ENCODE measurements at regions not wholly inside any gene's neighbourhood (a gene's known extent, or its start where the extent isn't known, plus 50 kb on each side); places are given as distances from the start of the nearest gene placed in this dataset.

DNA sequence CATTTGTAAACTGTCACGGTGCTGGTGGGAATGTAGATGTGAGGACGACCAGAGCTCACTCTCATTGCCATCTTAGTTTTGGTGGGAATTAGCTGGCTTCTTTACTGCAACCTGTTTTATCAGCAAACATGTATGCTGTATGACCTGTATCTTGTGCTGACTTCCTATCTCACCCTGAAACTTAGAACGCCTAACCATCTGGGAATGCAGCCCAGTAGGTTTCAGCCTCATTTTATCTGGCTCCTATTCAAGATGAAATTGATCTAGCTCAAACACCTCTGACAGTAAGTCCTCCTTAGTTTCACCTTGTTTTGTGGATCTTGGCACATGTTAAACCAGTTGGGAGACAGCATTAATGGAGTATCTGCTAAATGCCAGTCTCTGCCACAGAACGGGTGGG is 174.6 kb downstream of the HLX start:
- TF ChIP-seq GATA3 (IDR thresholded peaks at IDR 0.05; ENCODE audit: low read depth, low read length) (no peak), GATA2 (IDR thresholded peaks at IDR 0.05; ENCODE audit: low read depth, low read length) (no peak)

All from SH-SY5Y (cell line).